Prostate gland (tissue), 2 donors: ENCODE measurements at regions not wholly inside any gene's neighbourhood (a gene's known extent, or its start where the extent isn't known, plus 50 kb on each side); places are given as distances from the start of the nearest gene placed in this dataset.

Experiments used
- DNase-seq: peaks from one replicate; pipeline ENCODE4 v3.0.0-alpha.2; 2019; ENCODE audit warnings: low spot score
- H3K27ac ChIP-seq, 2 donors: fragments of 200-600 bp; sonication (generic); 2 replicates each; pipeline ENCODE4 v1.5.1; 2017 to 2019
- H3K27me3 ChIP-seq: fragments of 200-600 bp; sonication (generic); replicated peaks from 2 replicates; pipeline ENCODE4 v1.5.1; 2019; ENCODE audit not compliant: insufficient read depth
- H3K36me3 ChIP-seq, 2 donors: fragments of 200-600 bp; sonication (generic); 1 replicate in 1 of 2; 2 replicates in 1 of 2; pipeline versions ENCODE4 v1.5.1 to v1.8.1; 2017 to 2019
- H3K4me1 ChIP-seq: fragments of 200-600 bp; sonication (generic); replicated peaks from 2 replicates; pipeline ENCODE4 v1.5.1; 2019
- H3K4me3 ChIP-seq, 2 donors: fragments of 200-600 bp; sonication (generic); 2 replicates each; pipeline ENCODE4 v1.5.1; 2017 to 2019
- H3K9me3 ChIP-seq: fragments of 200-600 bp; sonication (generic); 2 replicates; pipeline ENCODE4 v1.5.1; 2017
- CTCF ChIP-seq, 4 experiments: fragments of 200-600 bp in 2 of 4; fragments of 450-650 bp in 2 of 4; sonication (generic) in 2 of 4; IDR thresholded peaks; 1 replicate in 3 of 4; 2 replicates in 1 of 4; pipeline ENCODE4 v1.5.1; 2016 to 2019; ENCODE audit warnings: antibody characterized with exemption in 4 of 4, mild to moderate bottlenecking in 2 of 4, moderate library complexity in 2 of 4
- POLR2A ChIP-seq: fragments of 450-650 bp; IDR thresholded peaks from one replicate; pipeline ENCODE4 v1.6.1; 2016; ENCODE audit warnings: antibody characterized with exemption, mild to moderate bottlenecking
- POLR2AphosphoS5 ChIP-seq: sonication (generic); formaldehyde crosslinking; IDR thresholded peaks from one replicate; pipeline ENCODE4 v1.6.1; 2017; ENCODE audit warnings: antibody characterized with exemption
- WGBS: methylation state at CpG from one replicate; pipeline ENCODE4 v1.1.5; 2018; 5-methylcytosine and 5-hydroxymethylcytosine counted together
- intact Hi-C: fragments of 100-400 bp; cut with DNase I; formaldehyde crosslinking; loops from one replicate; pipeline ENCODE4 v1.14.2; 2022

DNA sequence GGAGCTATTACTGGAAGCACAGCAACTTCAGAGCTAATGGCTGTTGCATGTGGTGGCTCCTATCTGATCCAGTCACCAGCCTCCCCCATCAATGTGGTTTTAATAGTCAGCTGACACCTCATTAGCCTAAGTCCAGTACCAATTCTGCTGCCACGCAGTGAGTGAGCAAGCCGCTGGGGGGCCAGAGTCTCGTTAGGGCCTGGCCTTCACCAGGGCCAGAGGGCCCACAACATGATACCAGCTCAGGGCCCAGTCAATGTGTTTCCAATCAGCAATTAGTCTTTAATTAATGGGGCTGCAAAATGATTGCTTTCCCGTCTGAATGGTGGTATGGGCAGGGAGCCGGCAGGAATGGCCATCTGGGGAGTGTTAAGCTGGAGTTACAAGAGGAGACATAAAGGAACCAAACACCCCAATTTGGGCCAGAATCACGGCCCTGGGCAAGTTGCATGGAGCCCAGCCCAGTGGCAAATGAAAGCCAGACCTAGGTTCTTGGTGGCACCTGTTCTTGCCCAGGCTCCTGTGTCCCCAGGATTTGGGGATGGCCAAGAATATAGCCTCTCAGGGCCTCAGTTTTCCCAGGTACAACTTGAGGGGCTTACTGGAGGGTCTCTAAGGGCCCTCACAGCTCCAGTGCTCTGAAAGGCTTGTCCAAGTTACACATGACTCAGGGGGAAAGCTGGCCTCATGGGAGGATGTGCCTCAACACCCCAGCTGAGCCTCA lies 119.2 kb downstream of the EFNB1 start:
- H3K27me3 ChIP-seq, result no peaks in the 10 kb centered on the region
- WGBS, result 96% methylated on average over 5 of the region's 6 CpGs
- H3K36me3 ChIP-seq, result no peaks in the 10 kb centered on the region
- no peak overlapping the region for H3K4me3 ChIP-seq
- DNase-seq, result no peak
- H3K4me1 ChIP-seq, result no peaks in the 10 kb centered on the region
- TF ChIP-seq POLR2A, result no peak
- TF ChIP-seq CTCF (IDR thresholded peaks at IDR 0.05), result no peak
- TF ChIP-seq POLR2AphosphoS5, result no peak
- H3K27ac ChIP-seq, result no peak overlapping the region
- no peaks in the 10 kb centered on the region for H3K9me3 ChIP-seq
- intact Hi-C loops, result no loop called here

DNA sequence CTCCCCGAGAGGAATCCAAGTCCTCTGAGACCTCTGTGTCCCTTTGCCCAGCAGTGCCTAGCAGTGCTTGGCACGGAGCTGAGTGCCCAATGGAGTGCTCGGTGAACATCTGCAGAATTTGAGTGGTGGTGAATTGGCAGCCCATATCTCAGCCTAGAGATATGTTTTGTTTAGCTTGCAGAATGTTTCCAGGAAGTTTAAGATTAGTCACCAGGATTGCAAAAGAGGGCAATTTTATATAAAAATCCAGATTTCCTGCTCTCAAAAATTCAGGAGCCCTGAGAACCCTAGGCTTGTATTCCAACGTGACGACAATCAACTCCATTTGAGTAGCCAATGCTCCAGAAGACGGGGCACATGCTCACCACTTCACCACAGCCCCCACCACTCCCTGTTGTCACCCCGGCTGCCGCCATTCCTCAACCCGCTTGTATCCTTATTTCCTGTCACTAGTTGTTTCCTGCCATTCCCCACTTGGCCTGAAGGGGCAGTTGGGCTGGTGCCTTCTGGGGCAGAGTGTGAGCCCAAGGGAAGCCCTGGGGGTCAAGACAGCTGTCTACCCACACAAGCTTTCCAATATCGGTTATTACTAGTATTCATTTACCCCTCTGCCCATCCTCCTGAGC lies 116.9 kb downstream of the EFNB1 start:
- Histone ChIP-seq H3K36me3 (no peaks in the 10 kb centered on the region), H3K27me3 (no peaks in the 10 kb centered on the region), H3K9me3 (no peaks in the 10 kb centered on the region), H3K4me1 (no peaks in the 10 kb centered on the region), H3K4me3 (no peak overlapping the region), H3K27ac (no peak overlapping the region)
- DNase-seq, result no peak
- TF ChIP-seq POLR2A (no peak), POLR2AphosphoS5 (no peak), CTCF (IDR thresholded peaks at IDR 0.05) (no peak)
- intact Hi-C loops, result no loop called here
- WGBS, result 93% methylated on average over 10 of the region's 10 CpGs

DNA sequence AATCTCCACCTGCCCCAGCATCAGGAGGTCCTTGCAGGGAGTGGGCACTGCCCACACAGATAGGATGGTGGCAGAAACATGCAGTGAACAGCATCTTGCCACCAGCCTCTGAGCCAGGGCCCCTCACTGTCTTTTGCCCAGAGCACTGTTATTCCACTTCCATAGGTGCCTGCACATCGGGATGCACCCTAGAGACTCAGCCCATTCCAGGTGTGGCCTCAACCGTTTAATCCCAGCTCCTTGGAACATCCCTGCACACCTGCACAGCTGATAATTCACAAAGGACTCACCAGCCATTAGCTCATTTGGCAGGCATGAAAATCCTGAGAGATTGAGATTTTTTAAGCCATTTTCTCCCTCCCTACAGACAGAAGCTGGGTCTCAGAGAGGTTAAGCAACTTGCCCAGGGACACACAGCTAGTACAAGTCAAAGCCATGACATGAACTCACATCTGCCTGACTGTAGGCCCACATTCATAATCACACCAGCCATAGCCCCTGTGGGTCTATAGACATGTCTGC lies 116.3 kb downstream of the EFNB1 start:
- Histone ChIP-seq H3K36me3 (no peaks in the 10 kb centered on the region), H3K4me1 (no peaks in the 10 kb centered on the region), H3K27me3 (no peaks in the 10 kb centered on the region), H3K27ac (no peak overlapping the region), H3K4me3 (no peak overlapping the region), H3K9me3 (no peaks in the 10 kb centered on the region)
- WGBS, result 75% methylated on average over 2 of the region's 2 CpGs
- TF ChIP-seq POLR2AphosphoS5, result no peak
- TF ChIP-seq CTCF (IDR thresholded peaks at IDR 0.05), result no peak
- no peak for TF ChIP-seq POLR2A
- intact Hi-C loops, result no loop called here
- no peak for DNase-seq

GRCh38 chrX:68944211-68944610 lies 115.4 kb downstream of the EFNB1 start:
- 100% methylated on average over 2 of the region's 2 CpGs for WGBS
- DNase-seq, result no peak
- no peaks in the 10 kb centered on the region for H3K4me1 ChIP-seq
- H3K4me3 ChIP-seq, result no peak overlapping the region
- TF ChIP-seq POLR2AphosphoS5, result no peak
- TF ChIP-seq CTCF (IDR thresholded peaks at IDR 0.05), result no peak
- TF ChIP-seq POLR2A, result no peak
- no peaks in the 10 kb centered on the region for H3K9me3 ChIP-seq
- H3K27me3 ChIP-seq, result no peaks in the 10 kb centered on the region
- H3K36me3 ChIP-seq, result no peaks in the 10 kb centered on the region
- H3K27ac ChIP-seq, result no peak overlapping the region
- intact Hi-C loops, result no loop called here

- H3K9me3 ChIP-seq, result no peaks in the 10 kb centered on the region
- 87% methylated on average over 2 of the region's 2 CpGs for WGBS
- TF ChIP-seq POLR2A, result no peak
- no peak for TF ChIP-seq CTCF (IDR thresholded peaks at IDR 0.05)
- no peak for TF ChIP-seq POLR2AphosphoS5
- no peak overlapping the region for H3K4me3 ChIP-seq
- H3K4me1 ChIP-seq, result no peaks in the 10 kb centered on the region
- no peaks in the 10 kb centered on the region for H3K27me3 ChIP-seq
- no peak overlapping the region for H3K27ac ChIP-seq
- intact Hi-C loops, result no loop called here
- H3K36me3 ChIP-seq, result no peaks in the 10 kb centered on the region
- DNase-seq, result no peak
Measured at GRCh38 chrX:68942840-68943239, 114.0 kb downstream of the EFNB1 start.
